HL-60 (cell line): ENCODE measurements at regions not wholly inside any gene's neighbourhood (a gene's known extent, or its start where the extent isn't known, plus 50 kb on each side); places are given as distances from the start of the nearest gene placed in this dataset.

Experiments used
- CTCF ChIP-seq: IDR thresholded peaks from one replicate; pipeline ENCODE4 v1.5.1; 2011; ENCODE audit warnings: low read length, control low read depth, inconsistent platforms; ENCODE audit not compliant: insufficient read depth
- POLR2AphosphoS5 ChIP-seq: IDR thresholded peaks from 2 replicates; pipeline ENCODE4 v1.6.1; 2012; ENCODE audit warnings: low read depth
- TF ChIP-seq, protein P1 (sequence below): IDR thresholded peaks from 2 replicates; pipeline ENCODE4 v1.6.1; 2012; ENCODE audit warnings: low read depth; ENCODE audit not compliant: insufficient replicate concordance

GRCh38 chr2:16090650-16091575 lies 150.6 kb downstream of the MYCN start:
- no peak for TF ChIP-seq CTCF
- TF ChIP-seq POLR2AphosphoS5: no peak
- TF ChIP-seq, protein P1, sequence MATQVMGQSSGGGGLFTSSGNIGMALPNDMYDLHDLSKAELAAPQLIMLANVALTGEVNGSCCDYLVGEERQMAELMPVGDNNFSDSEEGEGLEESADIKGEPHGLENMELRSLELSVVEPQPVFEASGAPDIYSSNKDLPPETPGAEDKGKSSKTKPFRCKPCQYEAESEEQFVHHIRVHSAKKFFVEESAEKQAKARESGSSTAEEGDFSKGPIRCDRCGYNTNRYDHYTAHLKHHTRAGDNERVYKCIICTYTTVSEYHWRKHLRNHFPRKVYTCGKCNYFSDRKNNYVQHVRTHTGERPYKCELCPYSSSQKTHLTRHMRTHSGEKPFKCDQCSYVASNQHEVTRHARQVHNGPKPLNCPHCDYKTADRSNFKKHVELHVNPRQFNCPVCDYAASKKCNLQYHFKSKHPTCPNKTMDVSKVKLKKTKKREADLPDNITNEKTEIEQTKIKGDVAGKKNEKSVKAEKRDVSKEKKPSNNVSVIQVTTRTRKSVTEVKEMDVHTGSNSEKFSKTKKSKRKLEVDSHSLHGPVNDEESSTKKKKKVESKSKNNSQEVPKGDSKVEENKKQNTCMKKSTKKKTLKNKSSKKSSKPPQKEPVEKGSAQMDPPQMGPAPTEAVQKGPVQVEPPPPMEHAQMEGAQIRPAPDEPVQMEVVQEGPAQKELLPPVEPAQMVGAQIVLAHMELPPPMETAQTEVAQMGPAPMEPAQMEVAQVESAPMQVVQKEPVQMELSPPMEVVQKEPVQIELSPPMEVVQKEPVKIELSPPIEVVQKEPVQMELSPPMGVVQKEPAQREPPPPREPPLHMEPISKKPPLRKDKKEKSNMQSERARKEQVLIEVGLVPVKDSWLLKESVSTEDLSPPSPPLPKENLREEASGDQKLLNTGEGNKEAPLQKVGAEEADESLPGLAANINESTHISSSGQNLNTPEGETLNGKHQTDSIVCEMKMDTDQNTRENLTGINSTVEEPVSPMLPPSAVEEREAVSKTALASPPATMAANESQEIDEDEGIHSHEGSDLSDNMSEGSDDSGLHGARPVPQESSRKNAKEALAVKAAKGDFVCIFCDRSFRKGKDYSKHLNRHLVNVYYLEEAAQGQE: no peak
